ENCODE measurements at regions not wholly inside any gene's neighbourhood (a gene's known extent, or its start where the extent isn't known, plus 50 kb on each side); places are given as distances from the start of the nearest gene placed in this dataset.

DNA sequence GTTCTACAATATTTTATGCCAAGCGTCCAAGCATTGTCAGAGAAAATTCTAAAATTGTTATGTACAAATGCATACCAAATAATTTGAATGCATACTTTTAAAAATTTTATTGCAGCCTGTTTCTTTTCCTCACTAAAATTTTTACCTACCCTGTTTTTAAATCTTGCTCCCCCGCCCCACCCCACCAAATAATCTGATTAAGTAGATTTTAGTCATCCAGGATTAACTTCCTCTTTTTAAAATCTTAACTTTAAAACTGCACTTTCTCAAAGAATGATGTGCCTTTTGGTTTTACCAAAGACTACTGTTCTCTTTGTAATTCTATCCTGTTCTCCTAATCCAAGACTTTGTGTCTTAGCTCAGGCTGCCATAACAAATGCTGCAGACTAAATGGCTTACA, 269.4 kb upstream of the FN1 start:
- H3K27ac ChIP-seq: no peak overlapping the region
- no peaks in the 10 kb centered on the region for H3K9me3 ChIP-seq
- TF ChIP-seq POLR2A (IDR thresholded peaks at IDR 0.05): no peak
- TF ChIP-seq, protein P1, sequence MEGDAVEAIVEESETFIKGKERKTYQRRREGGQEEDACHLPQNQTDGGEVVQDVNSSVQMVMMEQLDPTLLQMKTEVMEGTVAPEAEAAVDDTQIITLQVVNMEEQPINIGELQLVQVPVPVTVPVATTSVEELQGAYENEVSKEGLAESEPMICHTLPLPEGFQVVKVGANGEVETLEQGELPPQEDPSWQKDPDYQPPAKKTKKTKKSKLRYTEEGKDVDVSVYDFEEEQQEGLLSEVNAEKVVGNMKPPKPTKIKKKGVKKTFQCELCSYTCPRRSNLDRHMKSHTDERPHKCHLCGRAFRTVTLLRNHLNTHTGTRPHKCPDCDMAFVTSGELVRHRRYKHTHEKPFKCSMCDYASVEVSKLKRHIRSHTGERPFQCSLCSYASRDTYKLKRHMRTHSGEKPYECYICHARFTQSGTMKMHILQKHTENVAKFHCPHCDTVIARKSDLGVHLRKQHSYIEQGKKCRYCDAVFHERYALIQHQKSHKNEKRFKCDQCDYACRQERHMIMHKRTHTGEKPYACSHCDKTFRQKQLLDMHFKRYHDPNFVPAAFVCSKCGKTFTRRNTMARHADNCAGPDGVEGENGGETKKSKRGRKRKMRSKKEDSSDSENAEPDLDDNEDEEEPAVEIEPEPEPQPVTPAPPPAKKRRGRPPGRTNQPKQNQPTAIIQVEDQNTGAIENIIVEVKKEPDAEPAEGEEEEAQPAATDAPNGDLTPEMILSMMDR (IDR thresholded peaks at IDR 0.05): no peak
- H3K4me1 ChIP-seq: no peaks in the 10 kb centered on the region
- no peaks in the 10 kb centered on the region for H3K36me3 ChIP-seq (replicated peaks in 1 of 2; ENCODE audit: insufficient read depth in 1 of 2, low read depth in 2 of 2)
- DNase-seq (no peak), ATAC-seq (no peak)
- H3K27me3 ChIP-seq: no peaks in the 10 kb centered on the region
- no peak overlapping the region for H3K4me3 ChIP-seq
- 65 to 69% methylated on average over 2 of the region's 2 CpGs for WGBS, 2 donors
- intact Hi-C loops (cut with DNase I): no loop called here

DNA sequence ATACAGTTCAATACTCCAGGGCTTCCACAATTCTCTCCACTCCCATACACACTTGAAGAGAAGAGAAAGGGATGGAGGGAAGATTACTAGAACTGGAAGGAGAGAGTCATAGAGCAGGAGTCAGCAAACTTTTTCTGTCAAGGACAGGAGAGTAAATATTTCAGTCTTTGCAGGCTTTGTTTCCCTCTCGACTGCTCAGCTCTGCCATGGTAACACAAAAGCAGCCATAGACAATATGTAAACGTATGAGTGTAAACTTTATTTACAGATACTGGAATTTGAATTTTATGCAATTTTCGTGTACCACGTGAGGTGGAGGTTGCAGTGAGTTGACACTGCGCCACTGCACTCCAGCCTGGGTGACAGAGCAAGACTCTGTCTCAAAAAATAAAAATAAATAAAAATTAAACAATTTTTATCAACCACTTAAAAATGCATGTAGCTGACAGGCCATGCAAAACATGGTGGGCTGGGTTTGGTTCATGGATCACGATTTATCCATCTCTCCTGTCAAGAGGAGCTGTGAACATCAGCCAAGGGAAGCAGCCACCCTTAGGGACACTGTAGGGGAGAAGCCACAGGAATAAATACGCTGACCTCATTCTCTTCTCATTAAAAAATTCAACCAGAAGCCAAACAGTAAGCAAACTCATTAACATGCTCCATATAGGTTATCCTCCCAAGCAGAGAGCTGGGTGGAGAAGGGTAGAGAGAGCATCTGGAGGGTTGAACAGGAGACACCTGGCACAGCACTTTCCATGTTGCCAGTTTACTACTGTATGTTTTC, 266.4 kb upstream of the FN1 start:
- Histone ChIP-seq H3K4me1 (no peaks in the 10 kb centered on the region), H3K27ac (no peak overlapping the region), H3K9me3 (no peaks in the 10 kb centered on the region), H3K27me3 (no peaks in the 10 kb centered on the region), H3K36me3 (replicated peaks in 1 of 2; ENCODE audit: insufficient read depth in 1 of 2, low read depth in 2 of 2) (no peaks in the 10 kb centered on the region), H3K4me3 (no peak overlapping the region)
- DNase-seq (no peak), ATAC-seq (no peak)
- WGBS, 2 donors: 38 to 50% methylated on average over 7 of the region's 7 CpGs
- intact Hi-C loops (cut with DNase I): no loop called here
- TF ChIP-seq, protein P1 (IDR thresholded peaks at IDR 0.05): no peak
- no peak for TF ChIP-seq POLR2A (IDR thresholded peaks at IDR 0.05)

DNA sequence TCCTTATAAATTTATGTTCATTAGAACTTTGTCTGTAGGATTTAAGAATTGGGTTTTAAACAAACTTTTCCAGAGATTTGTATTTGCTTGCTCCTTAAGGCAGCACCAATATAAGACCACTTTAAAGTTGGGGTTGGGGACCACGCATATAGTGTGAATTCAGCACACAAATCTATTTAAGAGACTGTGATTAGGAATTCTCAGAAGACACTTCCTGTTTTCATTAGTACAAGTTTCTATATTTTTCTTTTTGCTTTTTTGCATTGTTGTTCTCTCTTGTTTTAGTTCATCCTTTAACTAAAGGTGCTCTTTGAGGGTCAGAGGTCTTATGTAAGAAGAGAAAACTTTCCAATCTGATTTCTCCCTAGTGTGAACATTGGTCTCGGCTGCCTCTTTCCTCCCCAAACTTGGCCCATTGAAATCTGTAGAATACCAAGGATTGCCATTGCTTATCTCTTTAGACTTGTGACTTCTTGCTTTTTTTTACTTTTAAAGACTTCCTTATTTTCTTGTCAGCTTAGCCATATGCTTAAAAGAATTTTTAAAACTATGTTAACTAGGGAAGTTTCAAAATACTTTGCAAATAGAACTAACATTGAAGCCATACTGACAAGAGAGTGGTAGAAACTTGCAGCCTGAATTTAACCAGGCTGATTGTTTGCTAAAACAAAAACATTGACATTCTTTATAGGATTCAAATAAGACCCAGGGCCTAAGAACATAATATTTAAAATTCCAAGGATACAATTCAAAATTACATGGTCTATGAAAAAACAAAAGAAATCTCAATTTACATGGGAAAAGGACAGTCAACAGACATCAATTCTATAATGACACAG, 264.1 kb upstream of the FN1 start:
- WGBS, 2 donors: 54 to 74% methylated on average over 2 of the region's 2 CpGs
- no peak for DNase-seq
- Histone ChIP-seq H3K9me3 (no peaks in the 10 kb centered on the region), H3K27ac (no peak overlapping the region), H3K27me3 (no peaks in the 10 kb centered on the region), H3K4me3 (no peak overlapping the region), H3K36me3 (replicated peaks in 1 of 2; ENCODE audit: insufficient read depth in 1 of 2, low read depth in 2 of 2) (no peaks in the 10 kb centered on the region), H3K4me1 (no peaks in the 10 kb centered on the region)
- ATAC-seq: no peak
- no peak for TF ChIP-seq POLR2A (IDR thresholded peaks at IDR 0.05)
- TF ChIP-seq, protein P1 (IDR thresholded peaks at IDR 0.05): no peak
- intact Hi-C loops (cut with DNase I): no loop called here

- intact Hi-C loops (cut with DNase I): no loop called here
- no peaks in the 10 kb centered on the region for H3K4me1 ChIP-seq
- no peaks in the 10 kb centered on the region for H3K36me3 ChIP-seq (replicated peaks in 1 of 2; ENCODE audit: insufficient read depth in 1 of 2, low read depth in 2 of 2)
- DNase-seq (no peak), ATAC-seq (no peak)
- H3K27me3 ChIP-seq: no peaks in the 10 kb centered on the region
- no peak for TF ChIP-seq POLR2A (IDR thresholded peaks at IDR 0.05)
- TF ChIP-seq, protein P1 (IDR thresholded peaks at IDR 0.05): no peak
- H3K27ac ChIP-seq: no peak overlapping the region
- no peaks in the 10 kb centered on the region for H3K9me3 ChIP-seq
- WGBS, 2 donors: 59 to 63% methylated on average over 2 of the region's 2 CpGs
- no peak overlapping the region for H3K4me3 ChIP-seq
Measured at GRCh38 chr2:215699018-215699417, 263.1 kb upstream of the FN1 start.

All from body of pancreas (tissue), 4 donors.